CD4-positive, alpha-beta T cell treated with Interleukin-4 for 4 hours (primary cell): ENCODE measurements at regions not wholly inside any gene's neighbourhood (a gene's known extent, or its start where the extent isn't known, plus 50 kb on each side); places are given as distances from the start of the nearest gene placed in this dataset.

ENCODE experiments used
- DNase-seq: peaks from one replicate; pipeline ENCODE4 v3.0.0-alpha.2; 2020

GRCh38 chr7:47636081-47636432 is 54.1 kb upstream of the TNS3 start:
- no peak for DNase-seq

GRCh38 chr7:47635091-47636080 is 53.5 kb upstream of the TNS3 start:
- DNase-seq = no peak

- no peak for DNase-seq
Measured at GRCh38 chr7:47634273-47634672, 52.4 kb upstream of the TNS3 start.

GRCh38 chr7:47633134-47633533 is 51.2 kb upstream of the TNS3 start:
- DNase-seq = no peak
